SIG-M5 treated with dmso at 0.1 percent for 504 hours (cell line): ENCODE measurements at regions not wholly inside any gene's neighbourhood (a gene's known extent, or its start where the extent isn't known, plus 50 kb on each side); places are given as distances from the start of the nearest gene placed in this dataset.
"Not testable (repeated sequence)": the region's sequence is repeated elsewhere in the genome, so short reads cannot be mapped to it uniquely, and the experiment has no call there.

ENCODE experiments used
- DNase-seq: peaks from one replicate; lab custom pipeline; 2025; ENCODE audit not compliant: unreplicated experiment; lab: John Stamatoyannopoulos, UW

GRCh38 chr1:34367954-34368353 is 191.2 kb downstream of the C1orf94 start:
- DNase-seq: no peak

DNA sequence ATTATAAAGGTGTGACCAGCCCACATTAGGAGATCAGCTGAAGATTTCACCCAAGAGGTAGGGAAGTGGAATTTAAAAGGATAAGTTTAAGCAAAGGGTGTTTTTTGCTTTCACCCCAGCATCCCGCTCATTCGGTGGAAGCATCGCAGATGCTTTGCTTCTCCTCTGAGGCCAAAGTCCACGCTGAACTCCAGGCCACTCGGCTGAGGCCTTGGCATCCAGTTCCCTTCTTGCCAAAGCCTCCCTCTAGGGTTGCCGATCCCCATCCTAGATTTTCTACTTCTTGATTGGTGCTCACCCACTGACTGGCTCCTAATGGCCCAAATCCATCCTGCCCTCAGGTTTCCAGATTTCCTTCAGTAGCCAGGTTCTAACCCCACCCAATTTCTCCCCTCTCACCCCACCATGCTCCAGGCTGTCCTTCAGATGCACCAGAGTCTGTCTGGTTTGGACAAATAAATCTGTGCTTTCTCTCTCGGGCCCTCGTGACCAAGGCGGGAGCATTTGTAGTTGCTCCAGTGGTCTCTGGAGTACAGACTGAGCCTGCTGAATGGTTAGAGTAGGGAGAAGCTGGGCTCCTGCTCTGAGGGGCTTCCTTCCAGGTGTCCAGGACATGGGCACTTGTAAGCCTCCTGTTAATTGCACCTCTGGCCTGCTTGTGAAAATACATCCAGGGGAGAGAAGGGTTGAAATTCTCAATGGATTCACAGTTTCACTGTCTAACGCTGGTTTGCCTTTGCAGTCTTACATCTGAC is 193.2 kb downstream of the C1orf94 start:
- no peak for DNase-seq

DNA sequence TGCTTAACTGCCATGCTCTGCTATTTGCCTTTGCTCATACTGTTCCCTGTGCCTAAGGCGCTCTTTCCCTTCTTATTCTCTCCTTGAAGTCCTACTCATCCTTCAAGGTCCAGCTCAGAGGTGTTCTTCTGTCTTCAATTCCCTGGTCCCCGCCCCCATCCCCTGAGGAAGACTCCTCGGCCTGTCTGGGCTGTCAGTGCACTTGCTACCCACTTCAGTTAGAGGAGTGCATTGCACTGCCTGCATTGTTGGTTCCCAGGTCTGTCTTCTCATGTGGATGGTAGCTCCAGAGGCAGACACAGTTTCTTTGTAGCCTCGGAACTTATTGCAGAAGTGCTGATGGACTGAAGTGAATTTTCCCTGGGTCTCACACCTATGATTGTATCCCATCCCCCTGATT is 194.0 kb downstream of the C1orf94 start:
- DNase-seq: no peak

- DNase-seq: not testable (repeated sequence)
Measured at GRCh38 chr1:34371179-34371578, 194.5 kb downstream of the C1orf94 start.

GRCh38 chr1:34371829-34372532 is 195.3 kb downstream of the C1orf94 start:
- no peak for DNase-seq

DNA sequence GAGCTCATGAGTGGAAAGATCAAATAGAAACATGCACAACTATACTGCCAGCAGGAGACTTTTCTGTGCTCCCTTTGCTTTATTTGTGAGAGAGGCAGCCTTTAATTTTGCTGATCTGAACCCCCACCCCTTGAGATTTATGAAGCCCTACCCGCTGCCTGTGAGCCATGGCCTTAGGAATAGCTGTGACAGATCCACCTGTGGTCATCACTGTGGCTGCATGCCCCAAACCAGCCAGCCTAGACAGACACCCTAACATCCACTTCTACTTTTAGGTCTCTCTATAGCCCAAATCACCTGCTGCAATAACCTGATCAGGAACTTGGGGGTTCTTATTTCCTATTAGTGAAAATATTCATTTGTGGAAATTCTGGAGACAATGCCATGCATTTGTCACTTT is 196.2 kb downstream of the C1orf94 start:
- DNase-seq: no peak

DNA sequence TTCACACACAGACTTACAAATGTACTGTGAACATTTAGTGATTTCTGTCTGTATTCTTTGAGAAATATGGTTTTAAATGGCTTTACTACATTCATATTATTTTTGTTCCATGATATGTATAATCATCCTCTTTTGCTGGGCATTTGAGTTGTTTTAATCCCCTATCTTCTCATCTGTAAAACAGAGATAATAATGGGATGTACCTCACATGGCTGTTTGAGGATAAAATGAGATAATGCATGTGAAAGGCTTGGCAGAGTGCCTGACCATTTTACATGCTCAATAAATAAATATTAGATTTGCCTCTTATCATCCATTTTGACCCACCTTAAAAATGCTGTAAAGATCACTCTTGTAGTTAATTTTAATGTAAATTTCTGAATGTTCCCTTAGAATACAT is 197.2 kb downstream of the C1orf94 start:
- DNase-seq: no peak

- DNase-seq: no peak
Measured at GRCh38 chr1:34376531-34376930, 199.8 kb downstream of the C1orf94 start.

DNA sequence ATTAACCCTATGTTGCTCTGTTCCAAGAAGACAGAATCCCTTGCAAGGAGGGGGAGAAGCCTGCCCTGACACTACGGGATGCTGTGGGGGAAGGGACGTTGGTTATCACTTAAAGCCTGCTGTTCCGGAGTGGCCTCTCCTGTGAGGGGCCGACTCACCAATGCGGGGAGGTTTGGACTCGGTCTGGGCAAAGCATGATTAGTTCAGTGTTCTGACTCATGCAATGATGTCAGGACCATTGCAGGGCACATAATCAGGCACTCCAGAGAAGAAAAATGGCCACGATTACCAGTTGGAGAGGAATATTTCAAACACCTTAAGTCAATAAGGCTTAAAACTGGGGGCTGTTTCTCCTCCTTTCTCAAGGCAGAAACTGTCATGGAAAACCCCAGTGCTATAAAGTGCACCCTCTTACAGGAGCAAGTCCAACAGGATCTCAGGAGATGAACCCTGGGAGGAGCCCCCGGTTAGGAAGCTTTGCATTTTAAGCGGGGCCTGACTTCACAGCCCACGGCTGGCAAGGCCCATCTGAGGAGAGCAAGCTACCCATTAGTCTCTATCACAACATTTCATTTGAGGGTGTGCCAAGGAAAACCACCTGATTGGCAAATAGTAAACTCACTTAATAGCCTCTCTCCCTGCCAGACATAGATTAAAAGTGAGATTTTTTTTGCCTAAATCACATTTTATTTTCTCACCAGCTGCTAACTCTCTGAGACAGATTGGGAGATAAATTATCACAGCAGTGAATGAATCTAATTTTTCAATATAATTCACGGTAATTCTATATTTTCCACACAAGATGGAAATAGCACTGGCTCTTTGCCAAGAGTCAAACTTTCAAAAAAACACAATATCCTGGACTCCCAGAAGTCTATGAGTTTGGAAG is 202.5 kb downstream of the C1orf94 start:
- DNase-seq: no peak

GRCh38 chr1:34379911-34380310 is 203.2 kb downstream of the C1orf94 start:
- DNase-seq: no peak

GRCh38 chr1:34380526-34381124 is 203.9 kb downstream of the C1orf94 start:
- no peak for DNase-seq

- DNase-seq: no peak
Measured at GRCh38 chr1:34389974-34390373, 213.3 kb downstream of the C1orf94 start.

GRCh38 chr1:34396042-34396441 is 219.3 kb downstream of the C1orf94 start:
- no peak for DNase-seq

DNA sequence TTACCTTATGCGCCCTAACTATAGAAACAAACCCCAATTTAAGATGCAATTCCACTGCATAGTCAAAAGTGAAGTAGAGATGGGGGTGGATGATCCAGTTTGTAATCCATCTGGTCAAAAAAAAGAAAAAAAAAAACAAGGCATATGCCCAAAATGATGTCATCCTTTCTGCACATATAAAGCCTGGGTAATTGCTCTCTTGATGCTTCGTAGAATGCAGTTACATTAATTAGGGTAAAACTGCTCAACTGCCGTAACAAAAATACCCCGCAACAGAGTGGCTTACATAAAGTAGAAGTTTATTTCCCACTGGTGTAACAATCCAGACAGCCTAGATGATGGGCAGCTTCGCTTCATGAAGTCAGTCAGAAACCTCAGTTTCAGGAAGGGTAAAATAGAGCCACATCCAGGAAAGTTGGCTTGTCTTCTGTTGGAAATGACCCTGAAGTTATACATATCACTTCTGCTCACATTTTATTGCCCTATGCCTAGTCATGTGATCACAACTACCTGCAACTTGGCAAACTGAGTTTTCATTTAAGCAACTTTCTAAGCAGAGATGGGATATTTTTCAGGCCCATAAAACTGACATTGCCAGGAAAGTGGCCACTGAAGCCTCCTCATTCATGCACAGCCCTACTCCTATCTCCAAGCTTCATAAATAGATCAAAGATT is 221.7 kb downstream of the C1orf94 start:
- DNase-seq: no peak

GRCh38 chr1:34398916-34399275 is 222.2 kb downstream of the C1orf94 start:
- no peak for DNase-seq

GRCh38 chr1:34400675-34401074 is 224.0 kb downstream of the C1orf94 start:
- DNase-seq: no peak

DNA sequence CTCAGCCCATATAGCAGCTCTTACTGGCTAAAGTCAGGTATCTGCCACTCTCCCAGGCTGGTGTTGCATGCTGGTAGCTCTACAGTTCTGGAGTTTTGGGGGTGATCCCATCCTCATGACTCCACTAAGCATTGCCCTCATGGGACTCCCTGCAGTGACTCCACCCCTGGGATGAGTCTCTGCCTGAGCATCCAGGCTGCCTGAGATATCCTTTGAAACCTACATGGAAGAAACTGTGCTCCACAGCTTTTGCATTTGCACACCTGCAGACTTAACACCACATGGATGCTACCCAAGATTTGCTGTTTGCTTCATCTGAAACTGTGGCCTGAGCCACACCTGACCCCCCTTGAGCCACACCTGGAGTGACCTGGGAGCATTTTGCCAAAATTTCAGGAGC is 226.4 kb downstream of the C1orf94 start:
- DNase-seq: no peak

GRCh38 chr1:34404804-34405203 is 228.1 kb downstream of the C1orf94 start:
- DNase-seq: no peak

DNA sequence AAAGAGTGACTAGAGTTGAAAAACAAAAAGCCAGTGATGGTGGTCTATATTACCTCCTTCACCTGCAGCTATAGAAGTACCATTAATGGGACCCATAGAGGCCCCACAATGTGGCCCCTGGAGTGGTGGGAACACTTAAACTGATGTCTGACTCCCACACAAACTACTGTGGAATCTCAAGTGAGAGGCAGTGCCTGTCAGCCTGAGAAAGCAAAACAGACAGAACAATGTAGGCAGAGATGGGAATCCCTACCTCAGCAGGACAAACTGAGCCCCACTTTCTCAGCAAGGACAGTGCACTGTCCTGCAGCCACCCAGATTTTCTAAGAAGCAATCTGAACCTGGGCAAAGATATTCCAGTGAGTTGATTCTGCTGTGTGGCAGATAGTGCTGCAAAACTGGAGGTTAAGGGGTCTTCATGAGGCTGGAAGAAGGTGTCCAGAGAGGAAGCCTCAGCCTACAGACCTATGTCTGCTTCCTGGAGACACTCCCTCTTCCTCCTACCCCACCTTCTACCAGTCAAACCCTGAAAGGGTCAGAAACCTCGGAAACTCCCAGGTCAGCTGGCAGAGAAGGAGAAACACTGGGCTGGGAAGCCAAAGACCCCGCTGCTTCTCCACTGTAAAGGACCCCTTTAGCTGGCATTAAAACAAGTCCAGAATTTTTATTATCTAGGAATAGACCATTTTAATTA is 228.7 kb downstream of the C1orf94 start:
- no peak for DNase-seq

DNA sequence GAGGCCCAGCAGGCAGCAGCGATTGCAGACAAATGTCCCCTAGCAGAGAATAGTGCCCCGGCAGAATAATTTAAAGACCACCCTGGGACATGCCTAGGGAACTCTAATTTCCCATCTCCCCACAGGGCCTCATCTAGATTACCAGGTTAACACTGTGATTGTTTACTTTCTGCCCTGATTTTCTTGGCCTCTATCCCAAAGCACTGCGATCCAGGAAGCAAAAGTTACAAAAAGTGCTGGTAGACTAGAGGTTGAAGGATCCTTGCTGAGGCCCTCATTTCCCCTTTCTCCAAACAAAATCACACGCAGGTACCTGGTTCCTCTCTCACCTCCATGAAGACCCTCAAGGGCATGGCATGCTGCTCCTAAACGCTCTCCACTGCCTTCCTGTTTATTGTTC is 229.7 kb downstream of the C1orf94 start:
- DNase-seq: no peak
